Activated T-cell treated with anti-CD3 and anti-CD28 coated beads for 1 hour (primary cell): ENCODE measurements at regions not wholly inside any gene's neighbourhood (a gene's known extent, or its start where the extent isn't known, plus 50 kb on each side); places are given as distances from the start of the nearest gene placed in this dataset.

Source experiments
- DNase-seq: peaks from one replicate; pipeline ENCODE4 v3.0.0-alpha.2; 2020; ENCODE audit warnings: low read depth

- DNase-seq: no peak
These were observed 336.6 kb downstream of the EN1 start for GRCh38 chr2:118510807-118511206.

- no peak for DNase-seq
These were observed 338.0 kb downstream of the EN1 start for GRCh38 chr2:118509319-118510004.

DNA sequence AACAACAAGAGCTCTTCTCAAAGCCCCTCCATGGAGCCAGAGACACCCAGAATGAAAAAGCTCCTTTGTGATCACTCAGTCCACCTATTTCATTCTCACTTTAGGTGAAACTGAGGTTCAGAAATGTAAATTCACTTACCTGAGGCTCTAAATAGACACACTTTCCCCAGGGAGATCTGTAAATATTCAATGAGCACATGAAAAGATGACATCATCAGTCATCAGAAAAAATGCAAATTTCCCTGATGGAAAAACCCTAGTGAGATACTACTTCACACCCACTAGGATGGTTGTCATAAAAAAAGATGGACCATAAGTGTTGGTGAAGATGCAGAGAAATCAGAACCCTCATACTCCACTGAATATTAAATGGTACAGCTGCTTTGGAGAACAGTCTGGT is 339.2 kb downstream of the EN1 start:
- no peak for DNase-seq

DNA sequence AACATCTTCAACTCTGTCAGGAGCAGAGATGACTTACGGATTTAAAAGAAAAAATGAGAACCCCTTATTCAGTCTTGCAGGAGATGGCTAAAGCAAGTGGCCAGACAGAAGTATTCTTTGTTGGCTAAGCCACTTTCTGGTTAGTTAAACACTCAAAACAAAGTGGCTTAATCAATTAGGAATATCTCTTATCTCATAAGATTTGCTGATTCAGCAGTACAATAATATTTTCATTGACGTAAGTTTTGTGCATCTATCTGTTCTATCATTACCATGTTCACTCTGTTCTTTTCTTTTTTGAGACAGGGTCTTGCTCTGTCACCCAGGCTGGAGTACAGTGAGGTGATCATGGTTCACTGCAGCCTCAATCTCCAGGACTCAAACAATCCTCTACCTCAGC is 342.0 kb downstream of the EN1 start:
- DNase-seq: no peak

DNA sequence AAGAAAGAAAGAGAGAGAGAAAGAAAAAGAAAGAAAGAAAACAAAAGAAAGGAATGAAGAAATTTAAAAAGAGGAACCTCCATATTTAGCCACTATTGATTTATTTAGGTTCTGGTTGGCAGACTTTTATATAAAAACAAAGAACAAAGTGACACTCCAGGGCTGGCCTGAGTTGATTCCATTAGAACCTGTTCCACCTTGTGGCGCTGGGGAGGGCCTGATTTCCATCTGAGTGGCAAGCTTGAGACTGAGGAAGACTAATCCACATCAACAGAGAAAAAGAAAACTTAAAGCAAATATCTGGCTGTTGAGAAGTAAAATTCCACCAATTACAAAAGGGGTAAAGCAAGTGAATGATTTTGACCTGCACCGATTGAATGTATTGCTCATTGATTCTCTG is 345.3 kb downstream of the EN1 start:
- DNase-seq: no peak

- DNase-seq: no peak
These were observed 348.5 kb downstream of the EN1 start for GRCh38 chr2:118498943-118499342.

- DNase-seq: no peak
These were observed 350.4 kb downstream of the EN1 start for GRCh38 chr2:118496870-118497611.

GRCh38 chr2:118496467-118496866 is 351.0 kb downstream of the EN1 start:
- no peak for DNase-seq

- DNase-seq: no peak
These were observed 352.2 kb downstream of the EN1 start for GRCh38 chr2:118495290-118495689.

DNA sequence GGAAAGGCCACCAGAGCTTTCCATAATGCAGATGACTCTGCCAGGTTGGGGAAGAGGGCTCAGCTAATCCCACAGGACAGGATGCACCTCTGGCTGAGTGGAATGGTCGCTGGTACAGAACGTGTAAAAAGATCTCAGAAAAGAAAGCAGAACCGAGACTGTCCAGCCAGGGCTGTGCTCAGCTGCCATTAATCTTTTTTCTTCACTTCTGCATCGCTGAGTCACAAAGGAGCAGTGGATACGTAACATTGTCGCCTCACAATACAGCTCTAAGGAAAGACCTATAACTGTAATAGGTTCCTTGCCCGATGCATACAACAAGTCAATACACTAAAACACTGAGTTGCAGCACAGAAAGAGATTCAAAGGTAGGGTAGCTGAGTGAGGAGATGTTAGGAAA is 354.2 kb downstream of the EN1 start:
- no peak for DNase-seq

GRCh38 chr2:118492335-118492734 is 355.1 kb downstream of the EN1 start:
- DNase-seq: no peak

GRCh38 chr2:118490330-118490729 is 357.1 kb downstream of the EN1 start:
- DNase-seq: no peak

DNA sequence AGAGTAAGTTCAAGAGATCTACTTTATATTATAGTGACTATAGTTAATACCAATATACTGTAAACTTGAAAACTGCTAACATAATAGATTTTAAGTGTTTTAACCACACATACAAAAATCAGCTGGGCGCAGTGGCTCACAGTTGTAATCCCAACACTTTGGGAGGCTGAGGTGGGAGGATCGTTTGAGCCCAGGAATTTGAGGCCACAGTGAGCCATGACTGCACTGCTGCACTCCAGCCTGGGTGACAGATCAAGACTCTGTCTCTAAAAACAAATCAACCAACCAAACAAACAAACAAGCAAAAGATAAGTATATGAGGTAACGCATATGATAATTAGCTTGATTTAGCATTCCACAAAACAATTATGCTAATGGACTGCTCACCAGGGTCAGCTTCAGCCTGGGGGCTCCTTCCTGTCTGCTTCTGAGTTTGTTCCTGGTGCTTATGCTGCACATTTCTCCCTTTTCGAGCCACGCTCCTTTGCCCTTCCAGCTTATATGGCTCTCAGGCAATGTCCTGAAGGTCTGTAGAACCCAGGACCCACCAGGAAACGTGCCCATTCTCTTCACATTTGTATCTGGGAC is 357.6 kb downstream of the EN1 start:
- no peak for DNase-seq

- DNase-seq: no peak
These were observed 366.1 kb downstream of the EN1 start for GRCh38 chr2:118481299-118481698.

GRCh38 chr2:118479020-118479419 is 368.4 kb downstream of the EN1 start:
- DNase-seq: no peak

- no peak for DNase-seq
These were observed 370.2 kb downstream of the EN1 start for GRCh38 chr2:118477111-118477862.

GRCh38 chr2:118475622-118476205 is 371.7 kb downstream of the EN1 start:
- no peak for DNase-seq

DNA sequence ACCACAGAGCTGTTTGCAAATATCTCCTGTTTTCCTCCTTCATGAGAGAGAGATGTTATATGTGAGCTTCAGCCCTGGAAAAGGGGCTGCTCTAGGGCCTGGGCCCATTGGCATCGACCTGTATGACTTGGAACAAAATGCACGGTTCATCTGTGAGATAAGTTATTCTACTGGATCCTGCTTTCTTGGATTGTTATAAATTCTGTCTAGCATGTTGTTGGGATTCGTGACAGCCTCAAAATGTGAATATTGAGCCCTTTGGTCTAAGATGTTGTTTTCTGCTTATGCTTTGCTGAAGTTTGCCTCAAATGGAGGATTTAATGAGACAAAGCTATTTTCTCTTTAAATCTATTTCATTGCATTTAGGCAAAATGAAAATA is 372.9 kb downstream of the EN1 start:
- no peak for DNase-seq

GRCh38 chr2:118473846-118474540 is 373.5 kb downstream of the EN1 start:
- DNase-seq: no peak

- no peak for DNase-seq
These were observed 374.2 kb downstream of the EN1 start for GRCh38 chr2:118473241-118473640.

GRCh38 chr2:118470297-118470696 is 377.2 kb downstream of the EN1 start:
- DNase-seq: no peak

- DNase-seq: no peak
These were observed 378.3 kb downstream of the EN1 start for GRCh38 chr2:118469103-118469502.
